Esophagus muscularis mucosa (tissue), 4 donors: ENCODE measurements at regions not wholly inside any gene's neighbourhood (a gene's known extent, or its start where the extent isn't known, plus 50 kb on each side); places are given as distances from the start of the nearest gene placed in this dataset.

Experiments
- EP300 ChIP-seq: sonication (generic); formaldehyde crosslinking; IDR thresholded peaks from one replicate; pipeline ENCODE4 v1.6.1; 2017; ENCODE audit warnings: antibody characterized with exemption
- POLR2A ChIP-seq: fragments of 450-650 bp; IDR thresholded peaks from one replicate; pipeline ENCODE4 v1.6.1; 2017; ENCODE audit warnings: antibody characterized with exemption, moderate library complexity, mild to moderate bottlenecking, low read depth
- POLR2AphosphoS5 ChIP-seq, 2 donors: sonication (generic); formaldehyde crosslinking; IDR thresholded peaks; one replicate each; pipeline ENCODE4 v1.6.1; 2017; ENCODE audit warnings: antibody characterized with exemption in 2 of 2
- TF ChIP-seq, protein P1 (sequence below), 3 experiments: fragments of 200-600 bp in 2 of 3; fragments of 450-650 bp in 1 of 3; sonication (generic) in 2 of 3; IDR thresholded peaks; one replicate each; pipeline ENCODE4 v1.5.1; 2017 to 2019; ENCODE audit warnings: antibody characterized with exemption in 3 of 3, mild to moderate bottlenecking in 2 of 3, moderate library complexity in 1 of 3

DNA sequence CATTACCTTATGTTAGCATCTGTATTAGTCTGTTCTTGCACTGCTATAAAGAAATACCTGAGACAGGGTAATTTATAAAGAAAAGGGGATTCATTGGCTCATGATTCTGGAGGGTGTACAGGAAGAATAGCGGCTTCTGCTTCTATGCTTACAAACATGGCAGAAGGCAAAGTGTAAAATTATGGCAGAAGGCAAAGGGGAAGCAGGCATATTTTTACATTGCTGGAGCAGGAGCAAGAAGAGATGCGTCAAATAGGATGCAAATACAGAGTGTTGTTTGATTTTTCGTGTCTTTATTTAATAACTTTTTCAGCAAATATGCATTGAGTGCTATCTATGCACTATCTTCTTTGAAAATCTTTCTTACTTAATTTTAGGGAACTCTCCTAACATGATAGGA lies 210.7 kb upstream of the SSTR1 start:
- TF ChIP-seq, protein P1, sequence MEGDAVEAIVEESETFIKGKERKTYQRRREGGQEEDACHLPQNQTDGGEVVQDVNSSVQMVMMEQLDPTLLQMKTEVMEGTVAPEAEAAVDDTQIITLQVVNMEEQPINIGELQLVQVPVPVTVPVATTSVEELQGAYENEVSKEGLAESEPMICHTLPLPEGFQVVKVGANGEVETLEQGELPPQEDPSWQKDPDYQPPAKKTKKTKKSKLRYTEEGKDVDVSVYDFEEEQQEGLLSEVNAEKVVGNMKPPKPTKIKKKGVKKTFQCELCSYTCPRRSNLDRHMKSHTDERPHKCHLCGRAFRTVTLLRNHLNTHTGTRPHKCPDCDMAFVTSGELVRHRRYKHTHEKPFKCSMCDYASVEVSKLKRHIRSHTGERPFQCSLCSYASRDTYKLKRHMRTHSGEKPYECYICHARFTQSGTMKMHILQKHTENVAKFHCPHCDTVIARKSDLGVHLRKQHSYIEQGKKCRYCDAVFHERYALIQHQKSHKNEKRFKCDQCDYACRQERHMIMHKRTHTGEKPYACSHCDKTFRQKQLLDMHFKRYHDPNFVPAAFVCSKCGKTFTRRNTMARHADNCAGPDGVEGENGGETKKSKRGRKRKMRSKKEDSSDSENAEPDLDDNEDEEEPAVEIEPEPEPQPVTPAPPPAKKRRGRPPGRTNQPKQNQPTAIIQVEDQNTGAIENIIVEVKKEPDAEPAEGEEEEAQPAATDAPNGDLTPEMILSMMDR (IDR thresholded peaks at IDR 0.05) = no peak
- no peak for TF ChIP-seq EP300
- no peak for TF ChIP-seq POLR2AphosphoS5 (IDR thresholded peaks at IDR 0.05)
- TF ChIP-seq POLR2A = no peak
